ENCODE measurements at regions not wholly inside any gene's neighbourhood (a gene's known extent, or its start where the extent isn't known, plus 50 kb on each side); places are given as distances from the start of the nearest gene placed in this dataset.

GRCh38 chr2:18987016-18987415 lies 371.4 kb downstream of the OSR1 start:
- TF ChIP-seq, protein P1, sequence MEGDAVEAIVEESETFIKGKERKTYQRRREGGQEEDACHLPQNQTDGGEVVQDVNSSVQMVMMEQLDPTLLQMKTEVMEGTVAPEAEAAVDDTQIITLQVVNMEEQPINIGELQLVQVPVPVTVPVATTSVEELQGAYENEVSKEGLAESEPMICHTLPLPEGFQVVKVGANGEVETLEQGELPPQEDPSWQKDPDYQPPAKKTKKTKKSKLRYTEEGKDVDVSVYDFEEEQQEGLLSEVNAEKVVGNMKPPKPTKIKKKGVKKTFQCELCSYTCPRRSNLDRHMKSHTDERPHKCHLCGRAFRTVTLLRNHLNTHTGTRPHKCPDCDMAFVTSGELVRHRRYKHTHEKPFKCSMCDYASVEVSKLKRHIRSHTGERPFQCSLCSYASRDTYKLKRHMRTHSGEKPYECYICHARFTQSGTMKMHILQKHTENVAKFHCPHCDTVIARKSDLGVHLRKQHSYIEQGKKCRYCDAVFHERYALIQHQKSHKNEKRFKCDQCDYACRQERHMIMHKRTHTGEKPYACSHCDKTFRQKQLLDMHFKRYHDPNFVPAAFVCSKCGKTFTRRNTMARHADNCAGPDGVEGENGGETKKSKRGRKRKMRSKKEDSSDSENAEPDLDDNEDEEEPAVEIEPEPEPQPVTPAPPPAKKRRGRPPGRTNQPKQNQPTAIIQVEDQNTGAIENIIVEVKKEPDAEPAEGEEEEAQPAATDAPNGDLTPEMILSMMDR (conservative IDR thresholded peaks at IDR 0.05; ENCODE audit: low read length) = no peak
- TF ChIP-seq EZH2phosphoT487 (IDR thresholded peaks at IDR 0.05; ENCODE audit: borderline replicate concordance) = no peak

Measured in Loucy (cell line).